ENCODE measurements at regions not wholly inside any gene's neighbourhood (a gene's known extent, or its start where the extent isn't known, plus 50 kb on each side); places are given as distances from the start of the nearest gene placed in this dataset.
A peak's percentile ranks its signal among the peaks of the same experiment; 100 is the strongest.

DNA sequence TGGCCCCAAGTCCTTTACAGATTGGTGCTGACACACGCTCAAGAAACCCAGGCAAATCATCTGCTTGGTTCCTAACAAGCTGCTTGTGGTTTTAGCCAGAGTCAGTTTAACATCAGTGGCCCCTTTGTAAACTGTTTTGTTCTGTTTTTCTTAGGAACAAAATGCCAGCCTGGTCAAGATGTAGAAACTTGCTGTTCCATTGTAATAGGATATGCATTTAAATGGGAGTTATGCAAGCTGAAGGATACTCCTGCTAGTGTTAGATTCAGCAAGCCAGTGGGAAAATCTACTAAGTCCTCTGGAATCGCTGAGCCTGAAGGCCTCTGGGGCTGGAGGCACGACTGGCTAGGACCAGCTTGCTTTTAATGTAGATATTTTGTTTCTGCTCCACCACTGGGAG is 391.1 kb downstream of the TLE4 start:
- no peak for DNase-seq
- Histone ChIP-seq H3F3A (ENCODE audit: insufficient read depth, low read length) (no peaks in the 10 kb centered on the region), H3K27me3 (replicated peaks; ENCODE audit: insufficient read depth, low read length) (no peaks in the 10 kb centered on the region), H3K79me2 (ENCODE audit: low read length) (no peaks in the 10 kb centered on the region), H3K4me1 (ENCODE audit: low read length) (no peaks in the 10 kb centered on the region), H3K9ac (ENCODE audit: low read length) (no peak overlapping the region), H3K9me2 (replicated peaks; ENCODE audit: insufficient read depth, low read length) (no peaks in the 10 kb centered on the region), H3K36me3 (replicated peaks; ENCODE audit: insufficient read depth, low read length) (no peaks in the 10 kb centered on the region), H2AFZ (ENCODE audit: low read length) (no peak overlapping the region), H3K4me2 (ENCODE audit: low read depth, low read length) (no peak overlapping the region), H3K9me3 (replicated peaks; ENCODE audit: insufficient read depth, low read length) (no peaks in the 10 kb centered on the region), H4K20me1 (ENCODE audit: insufficient read depth, low read length) (no peaks in the 10 kb centered on the region), H3K27ac (ENCODE audit: low read length) (no peak overlapping the region), H3K4me3 (ENCODE audit: low read length) (no peak overlapping the region)
- TF ChIP-seq EZH2phosphoT487 (IDR thresholded peaks at IDR 0.05; ENCODE audit: low read length) = no peak
- no peak for TF ChIP-seq EZH2 (optimal IDR thresholded peaks at IDR 0.05; ENCODE audit: low read depth, low read length)
- TF ChIP-seq, protein P1, sequence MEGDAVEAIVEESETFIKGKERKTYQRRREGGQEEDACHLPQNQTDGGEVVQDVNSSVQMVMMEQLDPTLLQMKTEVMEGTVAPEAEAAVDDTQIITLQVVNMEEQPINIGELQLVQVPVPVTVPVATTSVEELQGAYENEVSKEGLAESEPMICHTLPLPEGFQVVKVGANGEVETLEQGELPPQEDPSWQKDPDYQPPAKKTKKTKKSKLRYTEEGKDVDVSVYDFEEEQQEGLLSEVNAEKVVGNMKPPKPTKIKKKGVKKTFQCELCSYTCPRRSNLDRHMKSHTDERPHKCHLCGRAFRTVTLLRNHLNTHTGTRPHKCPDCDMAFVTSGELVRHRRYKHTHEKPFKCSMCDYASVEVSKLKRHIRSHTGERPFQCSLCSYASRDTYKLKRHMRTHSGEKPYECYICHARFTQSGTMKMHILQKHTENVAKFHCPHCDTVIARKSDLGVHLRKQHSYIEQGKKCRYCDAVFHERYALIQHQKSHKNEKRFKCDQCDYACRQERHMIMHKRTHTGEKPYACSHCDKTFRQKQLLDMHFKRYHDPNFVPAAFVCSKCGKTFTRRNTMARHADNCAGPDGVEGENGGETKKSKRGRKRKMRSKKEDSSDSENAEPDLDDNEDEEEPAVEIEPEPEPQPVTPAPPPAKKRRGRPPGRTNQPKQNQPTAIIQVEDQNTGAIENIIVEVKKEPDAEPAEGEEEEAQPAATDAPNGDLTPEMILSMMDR (IDR thresholded peaks at IDR 0.05; ENCODE audit: low read length) = no peak

DNA sequence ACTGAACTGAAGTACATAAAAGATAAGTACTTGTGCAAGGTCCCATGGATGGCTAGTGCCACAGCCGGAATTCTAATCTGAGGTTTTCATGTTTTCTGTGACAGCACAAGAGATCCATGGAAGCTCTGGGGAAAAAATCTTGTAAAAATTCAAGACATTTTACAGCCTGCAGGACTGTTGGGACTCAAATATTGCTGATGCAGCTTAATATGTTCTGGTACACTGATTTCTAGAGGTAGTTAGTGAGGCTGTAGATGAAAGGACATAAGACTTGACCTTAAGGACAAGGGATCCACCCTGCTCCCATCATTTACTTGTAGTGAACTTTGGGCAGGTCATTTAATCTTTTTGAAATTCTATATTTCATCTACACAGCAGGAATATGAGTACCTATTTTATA is 390.4 kb downstream of the TLE4 start:
- TF ChIP-seq EZH2 (optimal IDR thresholded peaks at IDR 0.05; ENCODE audit: low read depth, low read length) = no peak
- TF ChIP-seq EZH2phosphoT487 (IDR thresholded peaks at IDR 0.05; ENCODE audit: low read length) = no peak
- TF ChIP-seq, protein P1 (IDR thresholded peaks at IDR 0.05; ENCODE audit: low read length) = no peak
- Histone ChIP-seq H4K20me1 (ENCODE audit: insufficient read depth, low read length) (no peaks in the 10 kb centered on the region), H3K27me3 (replicated peaks; ENCODE audit: insufficient read depth, low read length) (no peaks in the 10 kb centered on the region), H3K4me2 (ENCODE audit: low read depth, low read length) (no peak overlapping the region), H3F3A (ENCODE audit: insufficient read depth, low read length) (no peaks in the 10 kb centered on the region), H3K36me3 (replicated peaks; ENCODE audit: insufficient read depth, low read length) (no peaks in the 10 kb centered on the region), H3K9me2 (replicated peaks; ENCODE audit: insufficient read depth, low read length) (no peaks in the 10 kb centered on the region), H3K9me3 (replicated peaks; ENCODE audit: insufficient read depth, low read length) (no peaks in the 10 kb centered on the region), H3K4me3 (ENCODE audit: low read length) (no peak overlapping the region), H3K27ac (ENCODE audit: low read length) (no peak overlapping the region), H3K9ac (ENCODE audit: low read length) (no peak overlapping the region), H3K79me2 (ENCODE audit: low read length) (no peaks in the 10 kb centered on the region), H2AFZ (ENCODE audit: low read length) (no peak overlapping the region), H3K4me1 (ENCODE audit: low read length) (no peaks in the 10 kb centered on the region)
- no peak for DNase-seq

DNA sequence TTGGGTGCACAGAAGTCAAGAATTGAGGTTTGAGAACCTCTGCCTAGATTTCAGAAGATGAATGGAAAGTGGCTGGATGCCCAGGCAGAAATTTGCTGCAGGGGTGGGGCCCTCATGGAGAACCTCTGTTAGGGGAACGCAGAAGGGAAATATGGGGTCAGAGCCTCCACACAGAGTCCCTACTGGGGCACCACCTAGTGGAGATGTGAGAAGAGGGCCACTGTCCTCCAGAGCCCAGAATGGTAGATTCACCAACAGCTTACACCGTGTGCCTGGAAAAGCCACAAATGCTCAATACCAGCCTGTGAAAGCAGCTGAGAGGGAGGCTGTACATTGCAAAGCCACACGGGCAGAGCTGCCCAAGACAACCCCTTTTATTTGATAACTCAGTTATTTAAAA is 383.5 kb downstream of the TLE4 start:
- Histone ChIP-seq H3K4me1 (ENCODE audit: low read length) (no peaks in the 10 kb centered on the region), H3K9ac (ENCODE audit: low read length) (no peak overlapping the region), H3K27ac (ENCODE audit: low read length) (no peak overlapping the region), H3K79me2 (ENCODE audit: low read length) (no peaks in the 10 kb centered on the region), H3K36me3 (replicated peaks; ENCODE audit: insufficient read depth, low read length) (no peaks in the 10 kb centered on the region), H3K4me2 (ENCODE audit: low read depth, low read length) (no peak overlapping the region), H3F3A (ENCODE audit: insufficient read depth, low read length) (no peaks in the 10 kb centered on the region), H4K20me1 (ENCODE audit: insufficient read depth, low read length) (no peaks in the 10 kb centered on the region), H3K9me2 (replicated peaks; ENCODE audit: insufficient read depth, low read length) (no peaks in the 10 kb centered on the region), H3K4me3 (ENCODE audit: low read length) (no peak overlapping the region), H2AFZ (ENCODE audit: low read length) (no peak overlapping the region), H3K9me3 (replicated peaks; ENCODE audit: insufficient read depth, low read length) (no peaks in the 10 kb centered on the region), H3K27me3 (replicated peaks; ENCODE audit: insufficient read depth, low read length) (no peaks in the 10 kb centered on the region)
- TF ChIP-seq EZH2 (optimal IDR thresholded peaks at IDR 0.05; ENCODE audit: low read depth, low read length) (no peak), EZH2phosphoT487 (IDR thresholded peaks at IDR 0.05; ENCODE audit: low read length) (no peak)
- TF ChIP-seq, protein P1 (IDR thresholded peaks at IDR 0.05; ENCODE audit: low read length) = peak; percentile 16; the same call in 1 of the 2 replicates
- DNase-seq = no peak
